ENCODE measurements at regions not wholly inside any gene's neighbourhood (a gene's known extent, or its start where the extent isn't known, plus 50 kb on each side); places are given as distances from the start of the nearest gene placed in this dataset.

DNA sequence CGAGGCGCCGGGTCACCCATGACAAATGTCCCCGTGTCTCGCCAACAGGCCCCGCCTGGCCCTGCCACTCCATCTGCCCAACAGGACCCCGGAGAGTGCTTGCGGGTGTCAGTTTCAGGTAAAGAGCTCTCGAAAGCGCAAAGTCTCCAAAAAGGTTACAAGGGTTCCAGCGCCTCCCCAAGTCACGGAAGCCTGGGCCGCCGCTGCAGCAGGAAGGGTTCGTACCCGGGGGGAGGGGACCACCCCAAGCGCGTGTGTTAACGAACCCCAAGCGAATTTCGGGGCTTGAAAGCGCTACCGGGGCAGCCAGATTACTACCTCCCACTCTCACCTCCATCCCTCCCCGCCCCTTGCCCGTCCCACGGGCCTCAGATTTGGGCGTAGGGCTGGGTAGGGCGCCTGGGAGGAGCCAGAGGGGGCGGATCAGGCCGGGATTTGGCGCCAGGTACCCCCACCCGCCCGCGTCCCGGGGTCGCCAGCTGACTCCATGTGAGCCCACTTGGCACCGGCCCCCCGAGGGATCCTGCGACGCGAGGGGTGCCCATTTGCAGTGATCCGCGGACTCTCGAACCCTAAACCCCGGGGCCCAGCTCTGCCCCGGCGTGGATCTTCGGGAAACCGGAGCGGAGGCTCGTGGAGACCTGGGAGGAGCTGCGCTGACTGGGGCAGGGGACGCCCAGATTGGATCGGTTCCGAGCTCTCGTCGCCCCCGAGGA, 85.9 kb downstream of the NR2F2 start:
- no peak overlapping the region for H2BK5ac ChIP-seq (ENCODE audit: low read depth, low read length, poor library complexity, severe bottlenecking)
- no peaks in the 10 kb centered on the region for H4K20me1 ChIP-seq (ENCODE audit: insufficient read depth, low read length)
- ATAC-seq (ENCODE audit: low read depth): no peak
- no peaks in the 10 kb centered on the region for H3K79me1 ChIP-seq (ENCODE audit: low read depth in 1 of 2, low read length in 2 of 2)
- intact Hi-C loops (cut with micrococcal nuclease): no loop called here
- BruUV-seq (replicated peaks): no TSS peak
- dilution Hi-C loops (cut with HindIII; ENCODE audit: low sequenced_read_pairs, unreplicated experiment): no loop called here
- no peaks in the 10 kb centered on the region for H3K36me3 ChIP-seq (ENCODE audit: control insufficient read depth, insufficient read depth, low read length)
- CTCF ChIA-PET: interaction anchor here (0.7 kb wide), 1 partner anchor 60 kb away, joined by 3 read pairs; no protein-coding TSS in a partner anchor
- TF ChIP-seq BHLHE40 (IDR thresholded peaks at IDR 0.05; ENCODE audit: low read depth, low read length) (no peak), MXI1 (IDR thresholded peaks at IDR 0.05; ENCODE audit: borderline replicate concordance, low read depth, low read length) (no peak), NFE2L2 (IDR thresholded peaks at IDR 0.05; ENCODE audit: low read depth, low read length) (no peak), RCOR1 (IDR thresholded peaks at IDR 0.05; ENCODE audit: insufficient replicate concordance, low read length) (no peak), CHD1 (IDR thresholded peaks at IDR 0.05; ENCODE audit: low read depth, low read length) (no peak), RAD21 (IDR thresholded peaks at IDR 0.05; ENCODE audit: low read length) (no peak), POLR2A (IDR thresholded peaks at IDR 0.05; ENCODE audit: low read depth, low read length) (no peak), MAFK (IDR thresholded peaks at IDR 0.05; ENCODE audit: low read depth, low read length) (no peak), RFX5 (IDR thresholded peaks at IDR 0.05; ENCODE audit: low read depth, low read length) (no peak), SMC3 (IDR thresholded peaks at IDR 0.05; ENCODE audit: low read depth, low read length) (no peak), FOS (IDR thresholded peaks at IDR 0.05; ENCODE audit: low read depth, low read length) (no peak), CEBPB (IDR thresholded peaks at IDR 0.05; ENCODE audit: low read depth, low read length) (no peak)
- TF ChIP-seq, protein P1, sequence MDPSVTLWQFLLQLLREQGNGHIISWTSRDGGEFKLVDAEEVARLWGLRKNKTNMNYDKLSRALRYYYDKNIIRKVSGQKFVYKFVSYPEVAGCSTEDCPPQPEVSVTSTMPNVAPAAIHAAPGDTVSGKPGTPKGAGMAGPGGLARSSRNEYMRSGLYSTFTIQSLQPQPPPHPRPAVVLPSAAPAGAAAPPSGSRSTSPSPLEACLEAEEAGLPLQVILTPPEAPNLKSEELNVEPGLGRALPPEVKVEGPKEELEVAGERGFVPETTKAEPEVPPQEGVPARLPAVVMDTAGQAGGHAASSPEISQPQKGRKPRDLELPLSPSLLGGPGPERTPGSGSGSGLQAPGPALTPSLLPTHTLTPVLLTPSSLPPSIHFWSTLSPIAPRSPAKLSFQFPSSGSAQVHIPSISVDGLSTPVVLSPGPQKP (IDR thresholded peaks at IDR 0.05; ENCODE audit: borderline replicate concordance, low read depth, low read length): no peak
- TF ChIP-seq, protein P2, sequence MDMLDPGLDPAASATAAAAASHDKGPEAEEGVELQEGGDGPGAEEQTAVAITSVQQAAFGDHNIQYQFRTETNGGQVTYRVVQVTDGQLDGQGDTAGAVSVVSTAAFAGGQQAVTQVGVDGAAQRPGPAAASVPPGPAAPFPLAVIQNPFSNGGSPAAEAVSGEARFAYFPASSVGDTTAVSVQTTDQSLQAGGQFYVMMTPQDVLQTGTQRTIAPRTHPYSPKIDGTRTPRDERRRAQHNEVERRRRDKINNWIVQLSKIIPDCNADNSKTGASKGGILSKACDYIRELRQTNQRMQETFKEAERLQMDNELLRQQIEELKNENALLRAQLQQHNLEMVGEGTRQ (IDR thresholded peaks at IDR 0.05; ENCODE audit: low read depth, low read length): no peak
- TF ChIP-seq, protein P3, sequence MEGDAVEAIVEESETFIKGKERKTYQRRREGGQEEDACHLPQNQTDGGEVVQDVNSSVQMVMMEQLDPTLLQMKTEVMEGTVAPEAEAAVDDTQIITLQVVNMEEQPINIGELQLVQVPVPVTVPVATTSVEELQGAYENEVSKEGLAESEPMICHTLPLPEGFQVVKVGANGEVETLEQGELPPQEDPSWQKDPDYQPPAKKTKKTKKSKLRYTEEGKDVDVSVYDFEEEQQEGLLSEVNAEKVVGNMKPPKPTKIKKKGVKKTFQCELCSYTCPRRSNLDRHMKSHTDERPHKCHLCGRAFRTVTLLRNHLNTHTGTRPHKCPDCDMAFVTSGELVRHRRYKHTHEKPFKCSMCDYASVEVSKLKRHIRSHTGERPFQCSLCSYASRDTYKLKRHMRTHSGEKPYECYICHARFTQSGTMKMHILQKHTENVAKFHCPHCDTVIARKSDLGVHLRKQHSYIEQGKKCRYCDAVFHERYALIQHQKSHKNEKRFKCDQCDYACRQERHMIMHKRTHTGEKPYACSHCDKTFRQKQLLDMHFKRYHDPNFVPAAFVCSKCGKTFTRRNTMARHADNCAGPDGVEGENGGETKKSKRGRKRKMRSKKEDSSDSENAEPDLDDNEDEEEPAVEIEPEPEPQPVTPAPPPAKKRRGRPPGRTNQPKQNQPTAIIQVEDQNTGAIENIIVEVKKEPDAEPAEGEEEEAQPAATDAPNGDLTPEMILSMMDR (conservative IDR thresholded peaks at IDR 0.05; ENCODE audit: low read depth, low read length): no peak
- H2AFZ ChIP-seq (replicated peaks; ENCODE audit: low read length, poor library complexity): peak overlapping the region; percentile 73
- H3K4ac ChIP-seq (ENCODE audit: low read depth, low read length): no peak overlapping the region
- H4K5ac ChIP-seq (ENCODE audit: low read depth, low read length): no peak overlapping the region
- DNase-seq: no peak
- no peak overlapping the region for H3K9ac ChIP-seq (ENCODE audit: low read depth, low read length)
- H4K8ac ChIP-seq (ENCODE audit: low read depth in 2 of 2, low read length in 2 of 2): no peak overlapping the region
- H2AK5ac ChIP-seq (ENCODE audit: low read depth, low read length): no peak overlapping the region
- H3K56ac ChIP-seq (ENCODE audit: extremely low read depth, insufficient read depth, low read length): no peak overlapping the region
- H2BK20ac ChIP-seq (ENCODE audit: low read depth, low read length): no peak overlapping the region
- no peak overlapping the region for H3K27ac ChIP-seq (ENCODE audit: insufficient read depth, low read length)
- no peaks in the 10 kb centered on the region for H3K9me1 ChIP-seq (ENCODE audit: insufficient read depth, low read length)
- no peak overlapping the region for H2AK9ac ChIP-seq (replicated peaks; ENCODE audit: low read depth, low read length, poor library complexity)
- H3K27me3 ChIP-seq (ENCODE audit: control insufficient read depth, insufficient read depth, low read length): peaks cover 86% of the 10 kb centered on the region
- POLR2A ChIA-PET (ENCODE audit: unreplicated experiment): no interaction called here
- no peak overlapping the region for H3K14ac ChIP-seq (replicated peaks; ENCODE audit: low read depth, low read length)
- peak overlapping the region; percentile 66; the same call in 1 of the 2 replicates for H3K4me2 ChIP-seq (ENCODE audit: low read depth, low read length)
- no peak overlapping the region for H4K91ac ChIP-seq (ENCODE audit: insufficient read depth, low read depth, low read length)
- H3K18ac ChIP-seq (ENCODE audit: low read depth, low read length): no peak overlapping the region
- WGBS, 2 experiments (ENCODE audit: extremely low coverage in 2 of 2, insufficient read length in 1 of 2): 3% methylated on average over 13 of the region's 58 CpGs; no CpG with 5 or more reads in 1 of the 2 experiments
- H3K4me1 ChIP-seq (ENCODE audit: control insufficient read depth, insufficient read depth, low read length): peaks cover 2% of the 10 kb centered on the region; the same call in 1 of the 2 replicates
- no peak overlapping the region for H3K23ac ChIP-seq (ENCODE audit: low read depth, low read length)
- H3K4me3 ChIP-seq (ENCODE audit: insufficient read depth, low read depth, low read length): no peak overlapping the region
- no peak overlapping the region for H2BK15ac ChIP-seq (ENCODE audit: low read depth, low read length)
- peaks cover 5% of the 10 kb centered on the region for H3K9me3 ChIP-seq (ENCODE audit: control insufficient read depth, insufficient read depth, low read length)
- in situ Hi-C loops (cut with MboI; ENCODE audit: low sequenced_read_pairs): no loop called here
- no peak overlapping the region for H2BK120ac ChIP-seq (ENCODE audit: low read depth, low read length)

Measured in IMR-90 (cell line).